ENCODE measurements at regions not wholly inside any gene's neighbourhood (a gene's known extent, or its start where the extent isn't known, plus 50 kb on each side); places are given as distances from the start of the nearest gene placed in this dataset.

DNA sequence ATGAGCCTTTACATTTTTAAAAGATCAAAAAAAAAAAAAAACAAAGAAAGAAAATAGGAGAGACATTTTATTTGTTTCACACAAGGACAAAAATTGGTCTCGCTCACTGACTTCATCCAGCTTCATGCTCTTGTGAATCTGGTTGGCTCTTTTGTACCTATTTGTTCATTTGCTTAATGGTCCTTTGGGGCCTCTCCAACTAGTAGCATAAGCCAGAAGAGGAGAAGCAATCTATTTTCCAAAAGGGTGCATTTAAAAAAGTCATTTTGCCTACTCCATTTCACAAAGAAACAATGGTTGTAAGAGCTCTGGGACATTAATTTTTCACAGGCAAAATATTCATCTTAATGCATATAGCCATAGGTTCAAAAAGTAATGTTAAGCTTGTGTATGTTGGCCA is 168.3 kb upstream of the ADAMTS9 start:
- TF ChIP-seq, protein P1, sequence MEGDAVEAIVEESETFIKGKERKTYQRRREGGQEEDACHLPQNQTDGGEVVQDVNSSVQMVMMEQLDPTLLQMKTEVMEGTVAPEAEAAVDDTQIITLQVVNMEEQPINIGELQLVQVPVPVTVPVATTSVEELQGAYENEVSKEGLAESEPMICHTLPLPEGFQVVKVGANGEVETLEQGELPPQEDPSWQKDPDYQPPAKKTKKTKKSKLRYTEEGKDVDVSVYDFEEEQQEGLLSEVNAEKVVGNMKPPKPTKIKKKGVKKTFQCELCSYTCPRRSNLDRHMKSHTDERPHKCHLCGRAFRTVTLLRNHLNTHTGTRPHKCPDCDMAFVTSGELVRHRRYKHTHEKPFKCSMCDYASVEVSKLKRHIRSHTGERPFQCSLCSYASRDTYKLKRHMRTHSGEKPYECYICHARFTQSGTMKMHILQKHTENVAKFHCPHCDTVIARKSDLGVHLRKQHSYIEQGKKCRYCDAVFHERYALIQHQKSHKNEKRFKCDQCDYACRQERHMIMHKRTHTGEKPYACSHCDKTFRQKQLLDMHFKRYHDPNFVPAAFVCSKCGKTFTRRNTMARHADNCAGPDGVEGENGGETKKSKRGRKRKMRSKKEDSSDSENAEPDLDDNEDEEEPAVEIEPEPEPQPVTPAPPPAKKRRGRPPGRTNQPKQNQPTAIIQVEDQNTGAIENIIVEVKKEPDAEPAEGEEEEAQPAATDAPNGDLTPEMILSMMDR (IDR thresholded peaks at IDR 0.05): no peak
- TF ChIP-seq POLR2A (IDR thresholded peaks at IDR 0.05): no peak
